ENCODE measurements at regions not wholly inside any gene's neighbourhood (a gene's known extent, or its start where the extent isn't known, plus 50 kb on each side); places are given as distances from the start of the nearest gene placed in this dataset.

- Histone ChIP-seq H4K5ac (ENCODE audit: insufficient read length, low read depth, low read length) (no peak overlapping the region), H3K4me2 (ENCODE audit: insufficient read depth in 1 of 2, low read depth in 2 of 2, low read length in 2 of 2) (no peak overlapping the region), H3K9me3 (ENCODE audit: insufficient read depth in 2 of 2, low read depth in 1 of 2, low read length in 1 of 2) (no peaks in the 10 kb centered on the region), H3K23ac (ENCODE audit: insufficient read length) (no peak overlapping the region), H4K8ac (ENCODE audit: extremely low read depth, insufficient read depth, low read length) (no peak overlapping the region), H2BK20ac (ENCODE audit: low read length) (no peak overlapping the region), H3K9ac (replicated peaks in 1 of 4; ENCODE audit: extremely low read depth in 1 of 4, low read depth in 3 of 4, low read length in 3 of 4) (no peak overlapping the region), H2BK12ac (ENCODE audit: low read depth, low read length) (no peak overlapping the region), H3K56ac (replicated peaks; ENCODE audit: insufficient read length, low read depth, low read length) (no peak overlapping the region), H3K27me3 (replicated peaks in 1 of 4; ENCODE audit: control insufficient read depth in 3 of 4, extremely low read depth in 1 of 4, insufficient read depth in 3 of 4, low read length in 3 of 4) (no peaks in the 10 kb centered on the region), H3K23me2 (ENCODE audit: low read depth, low read length) (no peaks in the 10 kb centered on the region), H2AFZ (ENCODE audit: low read length) (no peak overlapping the region), H3K27ac (ENCODE audit: low read depth, low read length) (no peak overlapping the region), H4K91ac (replicated peaks; ENCODE audit: insufficient read length, low read length) (no peak overlapping the region), H3K14ac (ENCODE audit: insufficient read length) (no peak overlapping the region), H3K79me2 (ENCODE audit: control insufficient read depth in 1 of 2, insufficient read depth in 2 of 2, low read length in 2 of 2) (no peaks in the 10 kb centered on the region), H2BK15ac (ENCODE audit: low read length) (no peak overlapping the region), H2BK5ac (ENCODE audit: low read depth, low read length) (no peak overlapping the region), H4K20me1 (replicated peaks in 1 of 2; ENCODE audit: control insufficient read depth in 1 of 2, insufficient read depth in 2 of 2, low read length in 2 of 2) (no peaks in the 10 kb centered on the region), H3K4ac (replicated peaks; ENCODE audit: insufficient read length, low read depth, low read length) (no peak overlapping the region), H2BK120ac (replicated peaks; ENCODE audit: low read depth, low read length) (no peak overlapping the region), H3K36me3 (ENCODE audit: control insufficient read depth in 2 of 4, insufficient read depth in 4 of 4, low read length in 3 of 4) (no peaks in the 10 kb centered on the region), H3K4me3 (ENCODE audit: extremely low read depth in 1 of 4, insufficient read depth in 2 of 4, low read depth in 3 of 4, low read length in 4 of 4) (no peak overlapping the region), H3K18ac (ENCODE audit: extremely low read depth, low read length) (no peak overlapping the region), H2AK5ac (ENCODE audit: low read depth, low read length) (no peak overlapping the region), H3K4me1 (replicated peaks in 1 of 4; ENCODE audit: control insufficient read depth in 3 of 4, insufficient read depth in 4 of 4, low read length in 3 of 4) (no peaks in the 10 kb centered on the region), H3K79me1 (ENCODE audit: low read depth, low read length) (no peaks in the 10 kb centered on the region)
- DNase-seq (ENCODE audit: low read depth in 1 of 2, low spot score in 2 of 2) (no peak), FAIRE-seq (no peak)
- CTCF ChIA-PET (ENCODE audit: partially characterized antibody) = interaction anchor here (0.6 to 1.3 kb wide), 2 partner anchors 40 to 1149 kb away, joined by 4 read pairs; no protein-coding TSS in a partner anchor
- POLR2A ChIA-PET (ENCODE audit: partially characterized antibody) = no interaction called here
- TF ChIP-seq ATF3 (IDR thresholded peaks at IDR 0.05; ENCODE audit: insufficient read depth, low read depth, low read length) (no peak), ASH2L (IDR thresholded peaks at IDR 0.05; ENCODE audit: low read length) (no peak), E2F6 (IDR thresholded peaks at IDR 0.05) (no peak), SP2 (IDR thresholded peaks at IDR 0.05; ENCODE audit: low read length) (no peak), CTBP2 (IDR thresholded peaks at IDR 0.05; ENCODE audit: borderline replicate concordance, insufficient read depth, insufficient read length, low read length) (no peak), KDM5A (IDR thresholded peaks at IDR 0.05; ENCODE audit: low read length) (no peak), GTF2F1 (IDR thresholded peaks at IDR 0.05; ENCODE audit: borderline replicate concordance, low read depth, low read length) (no peak)
Measured at GRCh38 chr17:54795046-54795445, 105.6 kb upstream of the TOM1L1 start.
